ENCODE measurements at regions not wholly inside any gene's neighbourhood (a gene's known extent, or its start where the extent isn't known, plus 50 kb on each side); places are given as distances from the start of the nearest gene placed in this dataset.

DNA sequence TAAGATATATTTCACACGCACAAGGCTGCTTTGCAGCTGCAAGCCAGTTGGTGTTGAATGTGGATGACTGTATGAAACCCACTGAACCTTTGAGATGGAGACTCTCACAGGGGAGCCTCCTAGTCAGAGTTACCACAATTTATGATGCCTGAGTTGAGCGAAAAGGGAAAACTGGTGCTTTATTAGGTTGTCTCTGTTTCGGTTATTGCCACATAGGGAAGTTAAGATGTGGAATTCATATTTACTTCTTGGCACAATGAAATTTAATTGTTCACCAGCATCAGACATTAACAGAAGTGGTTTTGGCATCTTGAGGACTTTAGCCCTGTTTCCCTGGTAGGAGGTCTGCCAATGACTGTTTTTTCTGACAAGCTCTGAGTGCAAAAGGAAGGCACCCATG is 358.2 kb downstream of the SQOR start:
- Mint-ChIP-seq H3K4me1 (ENCODE audit: low read depth) (no peaks in the 10 kb centered on the region), H3K4me3 (no peak overlapping the region), H3K27me3 (ENCODE audit: low read depth) (no peaks in the 10 kb centered on the region), H3K36me3 (ENCODE audit: insufficient read depth) (no peaks in the 10 kb centered on the region), H3K9me3 (peaks cover 11% of the 10 kb centered on the region)
- DNase-seq, result no peak
- no peak for ATAC-seq

DNA sequence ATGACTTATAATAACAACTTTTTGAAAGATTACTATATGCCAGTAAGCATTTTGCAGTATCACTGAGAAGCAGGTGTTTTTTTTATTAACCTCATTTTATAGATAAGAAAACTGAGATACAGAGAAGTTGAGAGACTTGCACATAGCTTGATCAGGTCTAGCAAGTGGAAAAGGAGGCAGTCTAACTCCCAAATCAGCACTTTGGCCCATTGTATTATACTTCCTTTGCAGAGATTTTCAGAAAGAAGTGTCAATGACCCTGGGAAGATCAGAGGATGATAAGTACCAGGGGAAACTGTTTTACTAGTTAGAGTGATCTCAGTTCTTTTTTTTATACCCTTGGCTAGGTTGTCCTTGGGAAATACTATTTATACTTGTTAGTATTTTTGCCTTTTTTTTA is 358.7 kb downstream of the SQOR start:
- Mint-ChIP-seq H3K4me1 (ENCODE audit: low read depth) (no peaks in the 10 kb centered on the region), H3K4me3 (no peak overlapping the region), H3K36me3 (ENCODE audit: insufficient read depth) (no peaks in the 10 kb centered on the region), H3K27me3 (ENCODE audit: low read depth) (no peaks in the 10 kb centered on the region), H3K9me3 (peaks cover 12% of the 10 kb centered on the region)
- ATAC-seq, result no peak
- no peak for DNase-seq

GRCh38 chr15:45995800-45996199 is 361.0 kb downstream of the SQOR start:
- Mint-ChIP-seq H3K4me3 (no peak overlapping the region), H3K27me3 (ENCODE audit: low read depth) (no peaks in the 10 kb centered on the region), H3K4me1 (ENCODE audit: low read depth) (no peaks in the 10 kb centered on the region), H3K9me3 (peaks cover 12% of the 10 kb centered on the region), H3K36me3 (ENCODE audit: insufficient read depth) (no peaks in the 10 kb centered on the region)
- ATAC-seq (no peak), DNase-seq (no peak)

DNA sequence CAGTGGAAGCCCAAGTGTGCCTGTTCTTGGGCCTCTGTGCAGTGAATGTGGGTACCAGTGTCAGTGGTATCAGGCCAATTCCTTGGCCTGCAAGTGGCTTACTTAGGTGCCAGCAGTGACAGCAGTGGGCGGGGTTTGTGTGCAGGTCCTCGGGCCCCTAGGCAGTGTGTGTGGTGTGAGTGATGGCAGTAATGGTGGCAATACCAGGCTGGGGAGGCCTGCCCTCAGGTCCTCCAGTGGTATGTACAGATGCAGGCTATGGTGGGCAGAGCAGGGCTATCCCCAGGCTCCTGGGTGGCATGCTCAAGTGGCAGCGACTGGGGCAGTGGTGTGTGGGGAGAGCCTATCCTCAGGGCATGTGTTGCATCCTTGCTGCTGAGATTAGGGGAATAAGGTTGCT is 379.7 kb downstream of the SQOR start:
- Mint-ChIP-seq H3K9me3 (peaks cover 29% of the 10 kb centered on the region), H3K36me3 (ENCODE audit: insufficient read depth) (no peaks in the 10 kb centered on the region), H3K4me3 (no peak overlapping the region), H3K27me3 (ENCODE audit: low read depth) (no peaks in the 10 kb centered on the region), H3K4me1 (ENCODE audit: low read depth) (no peaks in the 10 kb centered on the region)
- DNase-seq (no peak), ATAC-seq (no peak)

DNA sequence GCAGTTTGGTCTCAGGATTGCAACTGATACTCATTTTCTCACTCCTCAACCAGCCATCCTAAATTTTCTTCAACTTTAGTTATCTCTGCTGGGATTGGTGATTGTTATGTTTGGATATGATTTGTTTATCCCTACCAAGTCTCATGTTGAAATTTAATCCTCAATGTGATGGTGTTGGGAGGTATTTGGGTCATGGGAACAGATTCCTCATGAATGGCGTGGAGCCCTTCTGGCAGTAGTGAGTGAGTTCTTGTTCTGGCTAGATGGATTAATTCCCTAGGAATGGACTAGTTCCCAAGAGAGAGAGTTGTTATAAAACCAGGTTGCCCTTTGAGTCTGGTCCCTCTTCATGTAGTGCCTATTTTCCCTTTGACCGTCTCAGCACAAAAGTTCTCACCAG is 399.9 kb downstream of the SQOR start:
- Mint-ChIP-seq H3K27me3 (ENCODE audit: low read depth) (no peaks in the 10 kb centered on the region), H3K4me3 (no peak overlapping the region), H3K36me3 (ENCODE audit: insufficient read depth) (no peaks in the 10 kb centered on the region), H3K4me1 (ENCODE audit: low read depth) (no peaks in the 10 kb centered on the region), H3K9me3 (peaks cover 3% of the 10 kb centered on the region)
- DNase-seq, result no peak
- ATAC-seq, result no peak

DNA sequence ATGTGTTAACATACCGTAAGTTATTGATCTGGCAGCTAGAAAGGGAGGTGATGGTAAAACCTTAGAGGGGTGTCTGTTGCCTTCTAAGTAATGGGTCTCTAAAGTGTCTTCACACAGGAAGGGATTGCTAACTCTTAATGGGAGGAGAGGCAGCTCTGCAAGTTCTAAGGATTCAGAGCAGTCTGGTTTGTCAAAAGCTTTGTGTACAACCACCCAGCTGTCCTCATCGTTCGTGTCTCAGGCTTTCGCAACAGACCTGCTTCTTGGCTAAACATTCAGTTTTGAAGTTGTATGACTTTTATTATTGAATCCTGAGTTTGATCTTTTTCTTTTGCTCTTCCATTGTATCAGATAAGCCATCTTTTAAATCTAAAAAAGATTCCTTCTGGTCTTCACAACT is 404.9 kb downstream of the SQOR start:
- Mint-ChIP-seq H3K9me3 (peaks cover 2% of the 10 kb centered on the region), H3K27me3 (ENCODE audit: low read depth) (no peaks in the 10 kb centered on the region), H3K36me3 (ENCODE audit: insufficient read depth) (no peaks in the 10 kb centered on the region), H3K4me3 (no peak overlapping the region), H3K4me1 (ENCODE audit: low read depth) (no peaks in the 10 kb centered on the region)
- ATAC-seq (no peak), DNase-seq (no peak)

DNA sequence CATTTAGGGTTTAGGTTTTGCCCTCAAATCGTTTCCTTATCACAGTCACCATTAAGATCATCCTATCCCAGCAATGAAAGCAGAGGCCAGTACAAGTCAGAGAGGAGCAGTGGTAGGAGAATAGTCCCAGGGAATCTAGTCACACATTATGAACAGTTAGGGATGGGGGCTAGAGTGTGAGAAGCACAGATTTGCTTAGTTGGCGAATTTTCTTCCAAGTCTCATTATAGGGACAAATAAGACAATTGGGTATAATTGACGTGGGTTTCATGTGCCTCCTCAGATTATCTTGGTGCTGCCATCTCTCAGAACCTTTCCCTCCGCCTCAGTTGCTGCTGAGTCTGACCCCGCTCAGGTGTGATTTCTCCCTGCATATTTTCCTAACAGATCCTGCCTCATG is 407.1 kb downstream of the SQOR start:
- DNase-seq (no peak), ATAC-seq (no peak)
- Mint-ChIP-seq H3K9me3 (no peaks in the 10 kb centered on the region), H3K36me3 (ENCODE audit: insufficient read depth) (no peaks in the 10 kb centered on the region), H3K4me1 (ENCODE audit: low read depth) (no peaks in the 10 kb centered on the region), H3K4me3 (no peak overlapping the region), H3K27me3 (ENCODE audit: low read depth) (no peaks in the 10 kb centered on the region)

GRCh38 chr15:46059921-46060594 is 425.2 kb downstream of the SQOR start:
- no peak overlapping the region for H3K4me3 Mint-ChIP-seq
- no peaks in the 10 kb centered on the region for H3K27me3 Mint-ChIP-seq (ENCODE audit: low read depth)
- H3K4me1 Mint-ChIP-seq (ENCODE audit: low read depth), result no peaks in the 10 kb centered on the region
- no peaks in the 10 kb centered on the region for H3K9me3 Mint-ChIP-seq
- ATAC-seq, result no peak
- H3K36me3 Mint-ChIP-seq (ENCODE audit: insufficient read depth), result no peaks in the 10 kb centered on the region
- no peak for DNase-seq

DNA sequence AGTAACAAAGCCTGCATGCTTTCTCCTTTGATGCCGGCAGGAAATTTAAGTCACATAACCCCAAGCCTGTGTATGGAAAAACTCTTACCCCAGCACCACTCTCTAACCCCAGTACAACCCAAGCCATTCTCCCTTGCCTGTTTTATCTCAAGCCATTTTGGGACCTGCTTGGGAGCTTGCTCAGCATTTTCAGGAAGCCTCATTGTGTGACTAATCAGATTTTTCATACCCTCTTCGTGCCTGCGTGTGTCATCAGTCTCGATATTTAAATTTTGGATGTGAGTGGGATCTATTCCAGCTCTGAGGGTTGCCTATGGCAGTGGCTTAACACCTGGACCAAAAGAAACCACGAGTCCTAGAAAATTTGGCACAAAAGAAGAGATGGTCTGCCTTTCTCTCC is 426.2 kb downstream of the SQOR start:
- H3K27me3 Mint-ChIP-seq (ENCODE audit: low read depth), result no peaks in the 10 kb centered on the region
- H3K36me3 Mint-ChIP-seq (ENCODE audit: insufficient read depth), result no peaks in the 10 kb centered on the region
- H3K4me3 Mint-ChIP-seq, result no peak overlapping the region
- ATAC-seq, result no peak
- H3K4me1 Mint-ChIP-seq (ENCODE audit: low read depth), result no peaks in the 10 kb centered on the region
- no peak for DNase-seq
- no peaks in the 10 kb centered on the region for H3K9me3 Mint-ChIP-seq

- Mint-ChIP-seq H3K4me1 (ENCODE audit: low read depth) (no peaks in the 10 kb centered on the region), H3K9me3 (no peaks in the 10 kb centered on the region), H3K36me3 (ENCODE audit: insufficient read depth) (no peaks in the 10 kb centered on the region), H3K27me3 (ENCODE audit: low read depth) (no peaks in the 10 kb centered on the region), H3K4me3 (no peak overlapping the region)
- DNase-seq (no peak), ATAC-seq (no peak)
Observed at GRCh38 chr15:46077220-46077619, 442.4 kb downstream of the SQOR start.

GRCh38 chr15:46079046-46079445 is 444.2 kb downstream of the SQOR start:
- no peaks in the 10 kb centered on the region for H3K36me3 Mint-ChIP-seq (ENCODE audit: insufficient read depth)
- no peak for DNase-seq
- H3K4me3 Mint-ChIP-seq, result no peak overlapping the region
- H3K4me1 Mint-ChIP-seq (ENCODE audit: low read depth), result no peaks in the 10 kb centered on the region
- ATAC-seq, result no peak
- peaks cover 2% of the 10 kb centered on the region for H3K27me3 Mint-ChIP-seq (ENCODE audit: low read depth)
- no peaks in the 10 kb centered on the region for H3K9me3 Mint-ChIP-seq

- no peaks in the 10 kb centered on the region for H3K4me1 Mint-ChIP-seq (ENCODE audit: low read depth)
- H3K36me3 Mint-ChIP-seq (ENCODE audit: insufficient read depth), result no peaks in the 10 kb centered on the region
- peaks cover 2% of the 10 kb centered on the region for H3K27me3 Mint-ChIP-seq (ENCODE audit: low read depth)
- H3K4me3 Mint-ChIP-seq, result no peak overlapping the region
- DNase-seq (no peak), ATAC-seq (no peak)
- no peaks in the 10 kb centered on the region for H3K9me3 Mint-ChIP-seq
Observed at GRCh38 chr15:46080016-46080415, 445.2 kb downstream of the SQOR start.

- no peak overlapping the region for H3K4me3 Mint-ChIP-seq
Observed at GRCh38 chr15:46088486-46089445, 453.9 kb downstream of the SQOR start.

DNA sequence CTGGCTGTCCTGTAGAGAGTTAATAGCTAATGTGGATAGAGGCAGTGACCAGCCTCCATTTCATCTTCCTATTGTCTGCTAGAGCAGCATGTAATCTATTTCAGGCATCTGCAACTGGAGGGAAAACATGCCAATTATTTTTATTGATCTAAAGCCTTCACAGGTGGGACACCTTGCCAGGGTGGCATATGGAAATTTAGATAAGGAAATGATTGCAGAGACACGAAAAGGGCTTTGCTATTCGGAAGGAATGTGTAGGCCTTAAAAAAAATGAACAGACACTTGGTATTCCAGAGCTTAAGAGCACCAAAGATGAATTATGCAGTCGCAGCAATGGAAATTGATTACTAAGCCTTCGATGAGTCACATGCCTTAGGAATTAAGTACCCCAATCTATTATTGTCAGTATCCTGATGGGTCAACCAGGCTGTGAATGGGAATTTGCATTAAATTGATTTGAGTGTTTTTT is 454.7 kb downstream of the SQOR start:
- no peaks in the 10 kb centered on the region for H3K27me3 Mint-ChIP-seq (ENCODE audit: low read depth)
- H3K4me3 Mint-ChIP-seq, result no peak overlapping the region
- no peaks in the 10 kb centered on the region for H3K4me1 Mint-ChIP-seq (ENCODE audit: low read depth)
- H3K9me3 Mint-ChIP-seq, result peaks cover 4% of the 10 kb centered on the region
- DNase-seq (no peak), ATAC-seq (no peak)
- no peaks in the 10 kb centered on the region for H3K36me3 Mint-ChIP-seq (ENCODE audit: insufficient read depth)

More at GRCh38 chr15:46088486-46089445, 453.9 kb downstream of the SQOR start:
- H3K4me1 Mint-ChIP-seq (ENCODE audit: low read depth), result no peaks in the 10 kb centered on the region
- ATAC-seq (no peak), DNase-seq (no peak)
- H3K36me3 Mint-ChIP-seq (ENCODE audit: insufficient read depth), result no peaks in the 10 kb centered on the region
- peaks cover under 1% of the 10 kb centered on the region for H3K9me3 Mint-ChIP-seq
- H3K27me3 Mint-ChIP-seq (ENCODE audit: low read depth), result peaks cover under 1% of the 10 kb centered on the region

Measured in activated T-cell treated with anti-CD3 and anti-CD28 coated beads, Interleukin-2, amount 50 U/mL, for 4 hours (primary cell).